ENCODE measurements at regions not wholly inside any gene's neighbourhood (a gene's known extent, or its start where the extent isn't known, plus 50 kb on each side); places are given as distances from the start of the nearest gene placed in this dataset.
"Not testable (repeated sequence)": the region's sequence is repeated elsewhere in the genome, so short reads cannot be mapped to it uniquely, and the experiment has no call there.

- Histone ChIP-seq H3K36me3 (ENCODE audit: control insufficient read depth, insufficient read depth, low read length) (no peaks in the 10 kb centered on the region), H3K27me3 (replicated peaks; ENCODE audit: control insufficient read depth, insufficient read depth, low read length) (no peaks in the 10 kb centered on the region), H3K4me3 (replicated peaks; ENCODE audit: low read depth, low read length) (no peak overlapping the region)
- DNase-seq (ENCODE audit: extremely low read depth, insufficient read length), result no peak
- TF ChIP-seq CTCF (IDR thresholded peaks at IDR 0.05; ENCODE audit: insufficient read depth, low read length, poor library complexity, severe bottlenecking), result no peak
Measured at GRCh38 chr13:61094865-61095264, 320.8 kb downstream of the PCDH20 start.

- not testable (repeated sequence) for DNase-seq (ENCODE audit: extremely low read depth, insufficient read length); H3K27me3 ChIP-seq (replicated peaks; ENCODE audit: control insufficient read depth, insufficient read depth, low read length); H3K36me3 ChIP-seq (ENCODE audit: control insufficient read depth, insufficient read depth, low read length); H3K4me3 ChIP-seq (replicated peaks; ENCODE audit: low read depth, low read length)
Measured at GRCh38 chr13:61089894-61090293, 325.8 kb downstream of the PCDH20 start.

GRCh38 chr13:61086087-61086486 lies 329.6 kb downstream of the PCDH20 start:
- TF ChIP-seq CTCF (IDR thresholded peaks at IDR 0.05; ENCODE audit: insufficient read depth, low read length, poor library complexity, severe bottlenecking), result no peak
- no peak overlapping the region for H3K4me3 ChIP-seq (replicated peaks; ENCODE audit: low read depth, low read length)
- H3K36me3 ChIP-seq (ENCODE audit: control insufficient read depth, insufficient read depth, low read length), result no peaks in the 10 kb centered on the region
- no peaks in the 10 kb centered on the region for H3K27me3 ChIP-seq (replicated peaks; ENCODE audit: control insufficient read depth, insufficient read depth, low read length)
- no peak for DNase-seq (ENCODE audit: extremely low read depth, insufficient read length)

GRCh38 chr13:61084988-61085387 lies 330.7 kb downstream of the PCDH20 start:
- Histone ChIP-seq H3K36me3 (ENCODE audit: control insufficient read depth, insufficient read depth, low read length) (no peaks in the 10 kb centered on the region), H3K4me3 (replicated peaks; ENCODE audit: low read depth, low read length) (no peak overlapping the region), H3K27me3 (replicated peaks; ENCODE audit: control insufficient read depth, insufficient read depth, low read length) (no peaks in the 10 kb centered on the region)
- DNase-seq (ENCODE audit: extremely low read depth, insufficient read length), result no peak
- TF ChIP-seq CTCF (IDR thresholded peaks at IDR 0.05; ENCODE audit: insufficient read depth, low read length, poor library complexity, severe bottlenecking), result no peak

- no peak overlapping the region for H3K4me3 ChIP-seq (replicated peaks; ENCODE audit: low read depth, low read length)
- no peak for DNase-seq (ENCODE audit: extremely low read depth, insufficient read length)
- TF ChIP-seq CTCF (IDR thresholded peaks at IDR 0.05; ENCODE audit: insufficient read depth, low read length, poor library complexity, severe bottlenecking), result no peak
- no peaks in the 10 kb centered on the region for H3K36me3 ChIP-seq (ENCODE audit: control insufficient read depth, insufficient read depth, low read length)
- H3K27me3 ChIP-seq (replicated peaks; ENCODE audit: control insufficient read depth, insufficient read depth, low read length), result no peaks in the 10 kb centered on the region
Measured at GRCh38 chr13:61078976-61079770, 336.5 kb downstream of the PCDH20 start.

- H3K27me3 ChIP-seq (replicated peaks; ENCODE audit: control insufficient read depth, insufficient read depth, low read length), result no peaks in the 10 kb centered on the region
- no peak for DNase-seq (ENCODE audit: extremely low read depth, insufficient read length)
- no peak overlapping the region for H3K4me3 ChIP-seq (replicated peaks; ENCODE audit: low read depth, low read length)
- no peaks in the 10 kb centered on the region for H3K36me3 ChIP-seq (ENCODE audit: control insufficient read depth, insufficient read depth, low read length)
- TF ChIP-seq CTCF (IDR thresholded peaks at IDR 0.05; ENCODE audit: insufficient read depth, low read length, poor library complexity, severe bottlenecking), result no peak
Measured at GRCh38 chr13:61052175-61052574, 363.5 kb downstream of the PCDH20 start.
